Karpas-422 (cell line): ENCODE measurements at regions not wholly inside any gene's neighbourhood (a gene's known extent, or its start where the extent isn't known, plus 50 kb on each side); places are given as distances from the start of the nearest gene placed in this dataset.

Experiments
- DNase-seq: peaks from one replicate; pipeline ENCODE4 v3.0.0-alpha.2; 2015
- H2AFZ ChIP-seq: fragments of 200-600 bp; sonication (generic); 2 replicates; pipeline ENCODE4 v1.6.1; 2014; ENCODE audit warnings: antibody characterized with exemption, low read length, mixed read lengths
- H3K27ac ChIP-seq: fragments of 200-600 bp; sonication (generic); 2 replicates; pipeline ENCODE4 v1.5.1; 2014; ENCODE audit warnings: mild to moderate bottlenecking, low read length, moderate library complexity
- H3K27me3 ChIP-seq: fragments of 200-600 bp; sonication (generic); 2 replicates; pipeline ENCODE4 v1.6.1; 2014; ENCODE audit warnings: low read length, mixed read lengths
- H3K36me3 ChIP-seq: fragments of 200-600 bp; sonication (generic); 2 replicates; pipeline ENCODE4 v1.6.1; 2014; ENCODE audit warnings: low read length, mixed read lengths; ENCODE audit not compliant: insufficient read depth
- H3K4me1 ChIP-seq: fragments of 200-600 bp; sonication (generic); 2 replicates; pipeline ENCODE4 v1.6.1; 2014; ENCODE audit warnings: mild to moderate bottlenecking, low read length, mixed read lengths
- H3K4me2 ChIP-seq: fragments of 200-600 bp; sonication (generic); 2 replicates; pipeline ENCODE4 v1.6.1; 2014; ENCODE audit warnings: low read length, low read depth, mild to moderate bottlenecking; ENCODE audit not compliant: poor library complexity, severe bottlenecking
- H3K4me3 ChIP-seq: fragments of 200-600 bp; sonication (generic); 2 replicates; pipeline ENCODE4 v1.5.1; 2014; ENCODE audit warnings: mild to moderate bottlenecking, antibody characterized with exemption, low read length, mixed read lengths
- H3K79me2 ChIP-seq: fragments of 200-600 bp; sonication (generic); 2 replicates; pipeline ENCODE4 v1.6.1; 2014; ENCODE audit warnings: mild to moderate bottlenecking, low read length, mixed read lengths
- H3K9ac ChIP-seq: fragments of 200-600 bp; sonication (generic); 2 replicates; pipeline ENCODE4 v1.6.0; 2014; ENCODE audit warnings: low read length
- H3K9me2 ChIP-seq: fragments of 200-600 bp; sonication (generic), shearing (Covaris generic); replicated peaks from 2 replicates; pipeline ENCODE4 v1.6.0; 2014; ENCODE audit warnings: mild to moderate bottlenecking, low read length, moderate library complexity; ENCODE audit not compliant: insufficient read depth
- H3K9me3 ChIP-seq: fragments of 300-700, 200-600 bp; sonication (generic); 2 replicates; pipeline ENCODE4 v1.6.1; 2014; ENCODE audit warnings: low read length, mixed read lengths
- H4K20me1 ChIP-seq: fragments of 200-600 bp; sonication (generic); 2 replicates; pipeline ENCODE4 v1.6.1; 2014; ENCODE audit warnings: mild to moderate bottlenecking, antibody characterized with exemption, low read length, low read depth; ENCODE audit not compliant: insufficient read depth

DNA sequence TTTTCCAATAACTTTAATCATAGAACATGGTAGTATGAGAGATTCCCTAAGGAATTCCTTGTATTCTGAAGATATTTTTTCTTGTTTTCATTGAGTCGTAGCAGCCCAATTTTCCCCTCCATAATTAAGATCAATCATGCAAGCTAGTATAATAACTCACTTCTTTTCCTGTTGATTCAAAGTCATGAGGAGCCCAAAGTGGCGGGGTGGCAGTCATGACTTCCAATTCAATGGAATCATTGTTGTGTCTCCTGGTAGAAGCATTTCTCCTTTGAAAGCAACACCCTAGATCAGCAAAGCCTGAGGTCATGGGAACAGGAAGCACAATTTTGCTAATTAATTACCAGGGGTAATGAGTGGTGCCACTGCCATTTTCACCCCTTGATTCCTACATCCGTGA, 77.6 kb upstream of the MAGI2 start:
- DNase-seq: no peak
- no peak overlapping the region for H3K27ac ChIP-seq
- H3K4me3 ChIP-seq: no peak overlapping the region
- H4K20me1 ChIP-seq: no peaks in the 10 kb centered on the region
- H2AFZ ChIP-seq: no peak overlapping the region
- no peaks in the 10 kb centered on the region for H3K9me2 ChIP-seq
- no peaks in the 10 kb centered on the region for H3K36me3 ChIP-seq
- no peaks in the 10 kb centered on the region for H3K4me1 ChIP-seq
- H3K9me3 ChIP-seq: peaks cover 35% of the 10 kb centered on the region
- no peaks in the 10 kb centered on the region for H3K79me2 ChIP-seq
- H3K9ac ChIP-seq: no peak overlapping the region
- no peak overlapping the region for H3K4me2 ChIP-seq
- H3K27me3 ChIP-seq: no peaks in the 10 kb centered on the region

GRCh38 chr7:79529881-79530235, 76.4 kb upstream of the MAGI2 start:
- Histone ChIP-seq H3K9me3 (peaks cover 35% of the 10 kb centered on the region), H3K36me3 (no peaks in the 10 kb centered on the region), H2AFZ (no peak overlapping the region), H3K4me1 (no peaks in the 10 kb centered on the region), H3K79me2 (no peaks in the 10 kb centered on the region), H3K4me3 (no peak overlapping the region), H3K4me2 (no peak overlapping the region), H3K27ac (no peak overlapping the region), H3K9me2 (no peaks in the 10 kb centered on the region), H3K27me3 (no peaks in the 10 kb centered on the region), H4K20me1 (no peaks in the 10 kb centered on the region), H3K9ac (no peak overlapping the region)
- no peak for DNase-seq

- no peak overlapping the region for H3K27ac ChIP-seq
- H2AFZ ChIP-seq: no peak overlapping the region
- no peaks in the 10 kb centered on the region for H4K20me1 ChIP-seq
- no peaks in the 10 kb centered on the region for H3K27me3 ChIP-seq
- H3K9me2 ChIP-seq: no peaks in the 10 kb centered on the region
- H3K9ac ChIP-seq: no peak overlapping the region
- H3K79me2 ChIP-seq: no peaks in the 10 kb centered on the region
- no peaks in the 10 kb centered on the region for H3K36me3 ChIP-seq
- peaks cover 35% of the 10 kb centered on the region for H3K9me3 ChIP-seq
- no peak overlapping the region for H3K4me3 ChIP-seq
- no peak overlapping the region for H3K4me2 ChIP-seq
- no peak for DNase-seq
- H3K4me1 ChIP-seq: no peaks in the 10 kb centered on the region
Observed at GRCh38 chr7:79529214-79529880, 75.9 kb upstream of the MAGI2 start.

GRCh38 chr7:79528421-79528820, 75.0 kb upstream of the MAGI2 start:
- Histone ChIP-seq H3K4me2 (no peak overlapping the region), H4K20me1 (no peaks in the 10 kb centered on the region), H3K4me1 (no peaks in the 10 kb centered on the region), H3K36me3 (no peaks in the 10 kb centered on the region), H3K9me3 (peaks cover 31% of the 10 kb centered on the region), H2AFZ (no peak overlapping the region), H3K79me2 (no peaks in the 10 kb centered on the region), H3K27ac (no peak overlapping the region), H3K4me3 (no peak overlapping the region), H3K9ac (no peak overlapping the region), H3K9me2 (no peaks in the 10 kb centered on the region), H3K27me3 (no peaks in the 10 kb centered on the region)
- DNase-seq: no peak

- H3K27me3 ChIP-seq: no peaks in the 10 kb centered on the region
- peaks cover 11% of the 10 kb centered on the region; the same call in 1 of the 2 replicates for H3K9me3 ChIP-seq
- H4K20me1 ChIP-seq: no peaks in the 10 kb centered on the region
- H3K9ac ChIP-seq: no peak overlapping the region
- no peaks in the 10 kb centered on the region for H3K79me2 ChIP-seq
- H3K4me3 ChIP-seq: no peak overlapping the region
- H2AFZ ChIP-seq: no peak overlapping the region
- no peak overlapping the region for H3K27ac ChIP-seq
- H3K4me1 ChIP-seq: no peaks in the 10 kb centered on the region
- no peaks in the 10 kb centered on the region for H3K9me2 ChIP-seq
- no peak for DNase-seq
- H3K36me3 ChIP-seq: no peaks in the 10 kb centered on the region
- no peak overlapping the region for H3K4me2 ChIP-seq
Observed at GRCh38 chr7:79524048-79524447, 70.6 kb upstream of the MAGI2 start.

- no peak overlapping the region for H3K27ac ChIP-seq
- no peaks in the 10 kb centered on the region for H3K27me3 ChIP-seq
- no peaks in the 10 kb centered on the region for H3K4me1 ChIP-seq
- no peaks in the 10 kb centered on the region for H3K9me2 ChIP-seq
- no peak overlapping the region for H3K4me3 ChIP-seq
- H3K4me2 ChIP-seq: no peak overlapping the region
- H2AFZ ChIP-seq: no peak overlapping the region
- H3K9ac ChIP-seq: no peak overlapping the region
- H3K36me3 ChIP-seq: no peaks in the 10 kb centered on the region
- no peaks in the 10 kb centered on the region for H3K79me2 ChIP-seq
- peaks cover 7% of the 10 kb centered on the region; the same call in 1 of the 2 replicates for H3K9me3 ChIP-seq
- no peak for DNase-seq
- H4K20me1 ChIP-seq: no peaks in the 10 kb centered on the region
Observed at GRCh38 chr7:79523436-79523835, 70.0 kb upstream of the MAGI2 start.

- no peak overlapping the region for H3K9ac ChIP-seq
- H3K4me1 ChIP-seq: no peaks in the 10 kb centered on the region
- no peak for DNase-seq
- no peaks in the 10 kb centered on the region for H3K36me3 ChIP-seq
- no peak overlapping the region for H3K4me2 ChIP-seq
- H3K9me2 ChIP-seq: no peaks in the 10 kb centered on the region
- no peak overlapping the region for H2AFZ ChIP-seq
- no peaks in the 10 kb centered on the region for H3K79me2 ChIP-seq
- H3K9me3 ChIP-seq: peaks cover 12% of the 10 kb centered on the region
- H3K27ac ChIP-seq: no peak overlapping the region
- H3K27me3 ChIP-seq: no peaks in the 10 kb centered on the region
- no peak overlapping the region for H3K4me3 ChIP-seq
- H4K20me1 ChIP-seq: no peaks in the 10 kb centered on the region
Observed at GRCh38 chr7:79520543-79520942, 67.1 kb upstream of the MAGI2 start.

GRCh38 chr7:79515358-79515757, 61.9 kb upstream of the MAGI2 start:
- no peaks in the 10 kb centered on the region for H3K4me1 ChIP-seq
- H3K27ac ChIP-seq: no peak overlapping the region
- H3K9me3 ChIP-seq: peaks cover 19% of the 10 kb centered on the region
- H2AFZ ChIP-seq: no peak overlapping the region
- H4K20me1 ChIP-seq: no peaks in the 10 kb centered on the region
- H3K9me2 ChIP-seq: no peaks in the 10 kb centered on the region
- no peak for DNase-seq
- no peaks in the 10 kb centered on the region for H3K27me3 ChIP-seq
- no peaks in the 10 kb centered on the region for H3K79me2 ChIP-seq
- H3K4me2 ChIP-seq: no peak overlapping the region
- H3K36me3 ChIP-seq: no peaks in the 10 kb centered on the region
- no peak overlapping the region for H3K4me3 ChIP-seq
- H3K9ac ChIP-seq: no peak overlapping the region

DNA sequence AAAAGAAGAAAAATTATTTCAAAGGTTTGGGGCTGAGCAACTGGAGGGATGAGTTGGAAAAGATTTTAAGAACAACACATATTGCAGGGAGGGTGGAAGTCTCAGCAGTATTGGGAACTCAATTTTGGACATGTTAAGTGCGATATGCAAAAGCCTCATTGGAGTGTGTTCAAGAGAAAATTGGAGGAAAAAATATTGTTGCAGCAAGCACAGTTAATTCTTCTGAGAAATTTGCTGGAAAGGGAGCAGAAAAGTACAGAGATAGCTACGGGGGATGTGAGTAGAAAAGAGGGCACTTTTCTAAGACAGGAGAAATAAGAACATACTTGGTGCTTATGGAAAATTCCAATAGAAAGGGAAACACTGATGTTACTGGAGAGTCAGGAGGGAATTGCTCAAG, 59.8 kb upstream of the MAGI2 start:
- Histone ChIP-seq H3K36me3 (no peaks in the 10 kb centered on the region), H3K4me2 (no peak overlapping the region), H3K27ac (no peak overlapping the region), H3K4me3 (no peak overlapping the region), H3K4me1 (no peaks in the 10 kb centered on the region), H3K9me2 (no peaks in the 10 kb centered on the region), H4K20me1 (no peaks in the 10 kb centered on the region), H3K9me3 (peaks cover 26% of the 10 kb centered on the region), H3K27me3 (no peaks in the 10 kb centered on the region), H3K79me2 (no peaks in the 10 kb centered on the region), H3K9ac (no peak overlapping the region), H2AFZ (no peak overlapping the region)
- no peak for DNase-seq
